NCI-H1105 (cell line): ENCODE measurements at regions not wholly inside any gene's neighbourhood (a gene's known extent, or its start where the extent isn't known, plus 50 kb on each side); places are given as distances from the start of the nearest gene placed in this dataset.

Source experiments
- DNase-seq: peaks from one replicate; lab custom pipeline; 2025; lab: John Stamatoyannopoulos, UW

GRCh38 chr5:110356677-110357076 lies 369.8 kb downstream of the TMEM232 start:
- no peak for DNase-seq

- DNase-seq, result no peak
Observed at GRCh38 chr5:110359221-110359620, 367.2 kb downstream of the TMEM232 start.

GRCh38 chr5:110361471-110361870 lies 365.0 kb downstream of the TMEM232 start:
- DNase-seq, result no peak

- no peak for DNase-seq
Observed at GRCh38 chr5:110362261-110362660, 364.2 kb downstream of the TMEM232 start.

DNA sequence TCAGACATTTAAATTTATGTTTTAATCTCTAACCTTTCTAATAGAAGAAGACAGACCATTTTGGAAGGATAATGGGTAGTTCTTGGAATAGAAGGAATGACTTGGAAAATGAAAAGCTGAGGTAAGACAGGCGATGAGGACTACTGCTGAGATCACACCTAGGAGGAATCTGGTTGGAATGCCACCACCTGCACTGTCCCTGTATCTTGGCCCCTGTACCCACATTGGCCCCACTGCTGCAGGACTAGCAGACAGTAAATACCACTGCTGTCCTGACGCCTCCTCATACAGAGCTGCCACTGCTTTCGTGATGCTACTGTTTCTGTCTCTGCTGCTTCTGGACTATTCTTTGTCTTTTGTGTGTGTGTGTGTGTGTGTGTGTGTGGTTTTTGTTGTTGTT lies 359.8 kb downstream of the TMEM232 start:
- no peak for DNase-seq
